Ishikawa (cell line): ENCODE measurements at regions not wholly inside any gene's neighbourhood (a gene's known extent, or its start where the extent isn't known, plus 50 kb on each side); places are given as distances from the start of the nearest gene placed in this dataset.

Experiments
- CEBPB ChIP-seq: IDR thresholded peaks from 2 replicates; pipeline ENCODE4 v1.6.1; 2012
- CREB1 ChIP-seq: IDR thresholded peaks from 2 replicates; pipeline ENCODE4 v1.6.1; 2012; ENCODE audit warnings: low read depth
- EGR1 ChIP-seq: IDR thresholded peaks from 2 replicates; pipeline ENCODE4 v1.6.1; 2012
- EP300 ChIP-seq: IDR thresholded peaks from 2 replicates; pipeline ENCODE4 v1.6.1; 2012; ENCODE audit warnings: borderline replicate concordance
- FOXM1 ChIP-seq: IDR thresholded peaks from 2 replicates; pipeline ENCODE4 v1.6.1; 2012; ENCODE audit warnings: low read depth, borderline replicate concordance
- NFIC ChIP-seq: IDR thresholded peaks from 2 replicates; pipeline ENCODE4 v1.6.1; 2012
- RAD21 ChIP-seq: IDR thresholded peaks from 2 replicates; pipeline ENCODE4 v1.6.1; 2012; ENCODE audit warnings: low read depth
- TAF1 ChIP-seq: IDR thresholded peaks from 2 replicates; pipeline ENCODE4 v1.6.1; 2012; ENCODE audit warnings: low read depth, mild to moderate bottlenecking
- TCF12 ChIP-seq: IDR thresholded peaks from 2 replicates; pipeline ENCODE4 v1.6.1; 2012; ENCODE audit warnings: low read depth
- TEAD4 ChIP-seq: IDR thresholded peaks from 2 replicates; pipeline ENCODE4 v1.6.1; 2012
- YY1 ChIP-seq: IDR thresholded peaks from 2 replicates; pipeline ENCODE4 v1.6.1; 2012; ENCODE audit warnings: low read depth
- ZBTB7A ChIP-seq: IDR thresholded peaks from 2 replicates; pipeline ENCODE4 v1.6.1; 2012; ENCODE audit warnings: low read depth
- TF ChIP-seq, protein P1 (sequence below): IDR thresholded peaks from 2 replicates; pipeline ENCODE4 v1.6.1; 2012; ENCODE audit warnings: low read depth, mild to moderate bottlenecking
- TF ChIP-seq, protein P2 (sequence below): IDR thresholded peaks from 2 replicates; pipeline ENCODE4 v1.6.1; 2012
- TF ChIP-seq, protein P3 (sequence below): IDR thresholded peaks from 2 replicates; pipeline ENCODE4 v1.6.1; 2012

DNA sequence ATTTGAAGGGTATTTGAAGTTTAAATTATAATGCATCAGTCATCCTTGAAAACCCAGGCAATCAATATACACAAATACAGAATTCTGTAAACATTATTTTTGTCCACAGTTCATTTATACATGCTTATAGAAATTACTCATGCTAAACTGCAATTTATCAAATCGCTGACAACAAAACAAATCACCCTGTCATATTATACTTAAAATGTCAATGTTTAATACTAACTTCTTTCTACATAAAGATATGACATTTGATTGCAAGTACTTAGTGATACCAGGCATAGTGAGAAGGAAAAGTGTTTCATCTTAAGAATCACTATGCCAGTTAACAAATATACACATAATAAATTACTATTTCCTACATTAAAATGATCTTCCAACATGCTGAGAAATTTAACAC is 232.0 kb downstream of the PCDH20 start:
- TF ChIP-seq YY1 (no peak), NFIC (no peak), EGR1 (no peak), TCF12 (no peak), RAD21 (no peak), ZBTB7A (no peak), TEAD4 (no peak)
- TF ChIP-seq, protein P1, sequence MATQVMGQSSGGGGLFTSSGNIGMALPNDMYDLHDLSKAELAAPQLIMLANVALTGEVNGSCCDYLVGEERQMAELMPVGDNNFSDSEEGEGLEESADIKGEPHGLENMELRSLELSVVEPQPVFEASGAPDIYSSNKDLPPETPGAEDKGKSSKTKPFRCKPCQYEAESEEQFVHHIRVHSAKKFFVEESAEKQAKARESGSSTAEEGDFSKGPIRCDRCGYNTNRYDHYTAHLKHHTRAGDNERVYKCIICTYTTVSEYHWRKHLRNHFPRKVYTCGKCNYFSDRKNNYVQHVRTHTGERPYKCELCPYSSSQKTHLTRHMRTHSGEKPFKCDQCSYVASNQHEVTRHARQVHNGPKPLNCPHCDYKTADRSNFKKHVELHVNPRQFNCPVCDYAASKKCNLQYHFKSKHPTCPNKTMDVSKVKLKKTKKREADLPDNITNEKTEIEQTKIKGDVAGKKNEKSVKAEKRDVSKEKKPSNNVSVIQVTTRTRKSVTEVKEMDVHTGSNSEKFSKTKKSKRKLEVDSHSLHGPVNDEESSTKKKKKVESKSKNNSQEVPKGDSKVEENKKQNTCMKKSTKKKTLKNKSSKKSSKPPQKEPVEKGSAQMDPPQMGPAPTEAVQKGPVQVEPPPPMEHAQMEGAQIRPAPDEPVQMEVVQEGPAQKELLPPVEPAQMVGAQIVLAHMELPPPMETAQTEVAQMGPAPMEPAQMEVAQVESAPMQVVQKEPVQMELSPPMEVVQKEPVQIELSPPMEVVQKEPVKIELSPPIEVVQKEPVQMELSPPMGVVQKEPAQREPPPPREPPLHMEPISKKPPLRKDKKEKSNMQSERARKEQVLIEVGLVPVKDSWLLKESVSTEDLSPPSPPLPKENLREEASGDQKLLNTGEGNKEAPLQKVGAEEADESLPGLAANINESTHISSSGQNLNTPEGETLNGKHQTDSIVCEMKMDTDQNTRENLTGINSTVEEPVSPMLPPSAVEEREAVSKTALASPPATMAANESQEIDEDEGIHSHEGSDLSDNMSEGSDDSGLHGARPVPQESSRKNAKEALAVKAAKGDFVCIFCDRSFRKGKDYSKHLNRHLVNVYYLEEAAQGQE: no peak
- TF ChIP-seq, protein P2, sequence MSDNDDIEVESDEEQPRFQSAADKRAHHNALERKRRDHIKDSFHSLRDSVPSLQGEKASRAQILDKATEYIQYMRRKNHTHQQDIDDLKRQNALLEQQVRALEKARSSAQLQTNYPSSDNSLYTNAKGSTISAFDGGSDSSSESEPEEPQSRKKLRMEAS: no peak

DNA sequence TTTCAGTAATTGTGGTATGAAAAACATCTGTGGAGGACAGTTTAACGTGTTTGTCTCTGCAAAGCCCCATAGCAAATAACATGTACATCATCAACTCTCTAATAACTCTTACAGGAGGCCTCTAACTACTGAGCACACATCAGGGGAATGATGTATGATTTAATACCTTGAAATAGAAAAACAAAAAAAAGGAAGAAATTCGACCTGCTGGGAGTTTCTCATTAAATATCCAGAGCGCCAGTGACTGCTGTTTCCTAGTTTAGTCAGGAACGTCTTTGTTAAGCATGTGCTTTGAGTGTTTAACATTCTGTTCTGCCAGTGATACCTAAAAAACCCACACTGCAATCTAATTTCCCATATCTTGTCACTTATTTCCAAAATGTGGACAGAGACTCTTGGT is 235.4 kb downstream of the PCDH20 start:
- no peak for TF ChIP-seq TCF12

DNA sequence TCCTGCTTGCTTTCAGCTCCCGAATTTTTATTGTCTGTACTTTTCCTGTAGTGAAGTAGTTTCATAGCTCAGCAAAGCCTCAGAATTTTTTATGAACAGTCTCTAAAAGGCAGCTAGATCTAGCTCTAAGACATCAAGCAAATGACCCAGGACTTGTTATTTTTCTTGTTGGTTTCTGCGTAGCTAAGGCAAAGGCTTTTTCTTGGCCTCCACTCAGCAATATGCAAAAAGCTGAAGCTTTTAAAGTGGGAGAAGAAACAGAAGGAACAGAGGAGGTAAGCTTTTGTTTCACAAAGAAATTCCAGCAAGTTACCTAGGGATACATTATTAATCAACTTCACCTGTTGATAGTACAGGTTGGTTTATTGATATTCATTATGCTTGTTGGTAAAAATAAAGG is 235.9 kb downstream of the PCDH20 start:
- no peak for TF ChIP-seq TCF12
- no peak for TF ChIP-seq CREB1
- TF ChIP-seq, protein P2: no peak
- no peak for TF ChIP-seq TAF1

DNA sequence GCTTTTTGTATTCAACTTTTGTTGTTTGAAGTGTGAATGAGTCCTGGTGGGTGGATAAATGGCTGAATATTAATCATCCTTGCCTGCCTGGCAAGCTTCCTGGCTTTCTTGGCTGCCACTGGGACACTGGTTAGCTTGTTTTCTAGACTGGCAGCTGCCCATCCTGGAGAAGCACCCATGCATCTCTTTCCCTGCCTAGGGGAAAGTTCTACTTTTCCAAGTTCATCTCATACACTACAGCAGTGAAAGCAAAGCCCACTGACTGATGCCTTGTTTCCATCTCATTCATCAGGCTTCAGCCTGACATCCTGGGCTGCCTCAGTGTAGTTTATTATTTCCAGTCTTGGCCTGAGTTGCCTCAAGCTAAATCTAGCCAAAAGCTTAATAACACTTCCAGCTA is 244.8 kb downstream of the PCDH20 start:
- TF ChIP-seq, protein P3, sequence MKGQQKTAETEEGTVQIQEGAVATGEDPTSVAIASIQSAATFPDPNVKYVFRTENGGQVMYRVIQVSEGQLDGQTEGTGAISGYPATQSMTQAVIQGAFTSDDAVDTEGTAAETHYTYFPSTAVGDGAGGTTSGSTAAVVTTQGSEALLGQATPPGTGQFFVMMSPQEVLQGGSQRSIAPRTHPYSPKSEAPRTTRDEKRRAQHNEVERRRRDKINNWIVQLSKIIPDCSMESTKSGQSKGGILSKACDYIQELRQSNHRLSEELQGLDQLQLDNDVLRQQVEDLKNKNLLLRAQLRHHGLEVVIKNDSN: no peak
- TF ChIP-seq RAD21 (no peak), TCF12 (no peak), EP300 (no peak), TEAD4 (no peak), CREB1 (no peak), CEBPB (no peak), YY1 (no peak), ZBTB7A (no peak), FOXM1 (no peak), NFIC (no peak), TAF1 (no peak), EGR1 (no peak)
- TF ChIP-seq, protein P1: no peak
- TF ChIP-seq, protein P2: no peak

DNA sequence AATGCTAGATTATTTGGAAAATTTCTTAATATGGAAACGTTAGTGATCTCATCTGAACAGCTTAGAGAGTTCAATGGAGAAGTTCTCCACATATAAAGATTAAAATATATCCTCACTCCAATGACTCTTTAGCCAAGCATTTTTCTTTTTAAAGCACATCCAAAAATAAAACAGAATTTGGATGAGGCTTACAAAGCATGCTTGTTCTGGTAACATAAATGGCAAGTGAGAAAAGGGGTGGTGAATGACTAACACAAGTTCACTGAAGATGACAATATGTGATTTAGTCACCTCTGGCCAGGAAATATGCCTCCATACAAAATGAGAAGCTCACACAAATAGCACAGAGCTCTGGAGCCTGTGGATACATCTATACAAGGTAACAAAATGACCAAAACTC is 253.0 kb downstream of the PCDH20 start:
- TF ChIP-seq ZBTB7A (no peak), TCF12 (no peak), YY1 (no peak), TAF1 (no peak), RAD21 (no peak), CEBPB (no peak), NFIC (no peak), EP300 (no peak), CREB1 (no peak)
- TF ChIP-seq, protein P2: no peak
- TF ChIP-seq, protein P1: no peak
- TF ChIP-seq, protein P3: no peak
